Esophagus muscularis mucosa (tissue), 4 donors: ENCODE measurements at regions not wholly inside any gene's neighbourhood (a gene's known extent, or its start where the extent isn't known, plus 50 kb on each side); places are given as distances from the start of the nearest gene placed in this dataset.
A peak's percentile ranks its signal among the peaks of the same experiment; 100 is the strongest.

Experiments
- DNase-seq: peaks from one replicate; pipeline ENCODE4 v3.0.0-alpha.2; 2017; ENCODE audit errors: extremely low spot score
- H3K27ac ChIP-seq, 4 donors: fragments of 200-600 bp; sonication (generic); replicated peaks in 1 of 4; 1 replicate in 3 of 4; 2 replicates in 1 of 4; pipeline ENCODE4 v1.5.1; 2016 to 2019; ENCODE audit warnings: mild to moderate bottlenecking in 1 of 4
- H3K27me3 ChIP-seq, 4 donors: fragments of 200-600 bp; sonication (generic); one replicate each; pipeline versions ENCODE4 v1.5.1 to v1.6.0; 2016 to 2019
- H3K36me3 ChIP-seq, 4 donors: fragments of 200-600 bp; sonication (generic); one replicate each; pipeline ENCODE4 v1.5.1; 2016 to 2019
- H3K4me1 ChIP-seq, 4 donors: fragments of 200-600 bp; sonication (generic); one replicate each; pipeline ENCODE4 v1.5.1; 2016 to 2019
- H3K4me3 ChIP-seq, 4 donors: fragments of 200-600 bp; sonication (generic); 1 replicate in 2 of 4; 2 replicates in 2 of 4; pipeline ENCODE4 v1.5.1; 2016 to 2019; ENCODE audit warnings: mild to moderate bottlenecking in 4 of 4, moderate library complexity in 1 of 4
- H3K9me3 ChIP-seq, 4 donors: fragments of 200-600 bp; sonication (generic); 1 replicate in 3 of 4; 2 replicates in 1 of 4; pipeline ENCODE4 v1.5.1; 2016 to 2019
- CTCF ChIP-seq, 3 experiments: fragments of 200-600 bp in 2 of 3; fragments of 450-650 bp in 1 of 3; sonication (generic) in 2 of 3; IDR thresholded peaks; one replicate each; pipeline ENCODE4 v1.5.1; 2017 to 2019; ENCODE audit warnings: antibody characterized with exemption in 3 of 3, mild to moderate bottlenecking in 2 of 3, moderate library complexity in 1 of 3
- EP300 ChIP-seq: sonication (generic); formaldehyde crosslinking; IDR thresholded peaks from one replicate; pipeline ENCODE4 v1.6.1; 2017; ENCODE audit warnings: antibody characterized with exemption
- POLR2A ChIP-seq: fragments of 450-650 bp; IDR thresholded peaks from one replicate; pipeline ENCODE4 v1.6.1; 2017; ENCODE audit warnings: antibody characterized with exemption, moderate library complexity, mild to moderate bottlenecking, low read depth
- POLR2AphosphoS5 ChIP-seq, 2 donors: sonication (generic); formaldehyde crosslinking; IDR thresholded peaks; one replicate each; pipeline ENCODE4 v1.6.1; 2017; ENCODE audit warnings: antibody characterized with exemption in 2 of 2
- WGBS: methylation state at CpG from one replicate; pipeline ENCODE4 v1.1.5; 2018; 5-methylcytosine and 5-hydroxymethylcytosine counted together
- intact Hi-C: fragments of 100-400 bp; cut with DNase I; formaldehyde crosslinking; loops from one replicate; pipeline ENCODE4 v1.15.1; 2023

DNA sequence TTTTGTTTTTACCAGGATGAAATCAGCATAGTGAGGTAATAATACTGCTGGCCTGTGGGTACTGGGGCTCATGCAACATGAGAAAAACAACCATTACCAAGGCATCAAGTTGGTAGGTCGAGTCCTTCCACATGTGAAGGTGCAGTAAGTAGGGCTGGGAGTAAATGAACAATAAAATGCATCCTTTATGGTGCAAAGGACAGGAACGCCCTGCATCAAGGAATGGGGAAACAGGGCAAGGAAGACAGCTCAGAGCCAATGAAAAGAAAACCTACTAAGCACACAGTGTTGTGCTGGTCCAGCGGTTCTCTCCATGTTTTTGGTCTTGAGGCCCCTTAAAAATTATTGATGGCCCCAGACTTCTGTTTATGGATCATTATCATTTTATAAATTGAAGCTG, 168.5 kb upstream of the TPM1 start:
- intact Hi-C loops = no loop called here
- peak overlapping the region; percentile 83 to 88 (median 86) for H3K27ac ChIP-seq

GRCh38 chr15:62874959-62875625, 167.5 kb upstream of the TPM1 start:
- H3K27ac ChIP-seq = peak overlapping the region; percentile 83 to 88 (median 86)
- no peak for DNase-seq
- no peaks in the 10 kb centered on the region for H3K27me3 ChIP-seq
- peaks cover 22 to 77% (median 65%) of the 10 kb centered on the region in 4 donors for H3K4me1 ChIP-seq
- intact Hi-C loops = no loop called here
- H3K4me3 ChIP-seq = peak overlapping the region; percentile 7 to 42 (median 32)
- TF ChIP-seq EP300 (no peak), CTCF (IDR thresholded peaks at IDR 0.05) (no peak), POLR2AphosphoS5 (IDR thresholded peaks at IDR 0.05) (peak; percentile 12 to 76)
- H3K36me3 ChIP-seq = no peaks in the 10 kb centered on the region
- H3K9me3 ChIP-seq = no peaks in the 10 kb centered on the region
- 50% methylated on average over 6 of the region's 13 CpGs for WGBS

More for the DNA sequence above, 168.5 kb upstream of the TPM1 start:
- no peaks in the 10 kb centered on the region for H3K36me3 ChIP-seq
- 87% methylated on average over 3 of the region's 3 CpGs for WGBS
- peak overlapping the region in 1 of 4 donors; percentile 37 for H3K4me3 ChIP-seq
- no peak for TF ChIP-seq EP300
- no peak for TF ChIP-seq CTCF (IDR thresholded peaks at IDR 0.05)
- TF ChIP-seq POLR2AphosphoS5 (IDR thresholded peaks at IDR 0.05) = no peak
- TF ChIP-seq POLR2A = no peak
- no peak for DNase-seq
- no peaks in the 10 kb centered on the region for H3K9me3 ChIP-seq
- peaks cover 22 to 71% (median 57%) of the 10 kb centered on the region in 4 donors for H3K4me1 ChIP-seq
- H3K27me3 ChIP-seq = no peaks in the 10 kb centered on the region

DNA sequence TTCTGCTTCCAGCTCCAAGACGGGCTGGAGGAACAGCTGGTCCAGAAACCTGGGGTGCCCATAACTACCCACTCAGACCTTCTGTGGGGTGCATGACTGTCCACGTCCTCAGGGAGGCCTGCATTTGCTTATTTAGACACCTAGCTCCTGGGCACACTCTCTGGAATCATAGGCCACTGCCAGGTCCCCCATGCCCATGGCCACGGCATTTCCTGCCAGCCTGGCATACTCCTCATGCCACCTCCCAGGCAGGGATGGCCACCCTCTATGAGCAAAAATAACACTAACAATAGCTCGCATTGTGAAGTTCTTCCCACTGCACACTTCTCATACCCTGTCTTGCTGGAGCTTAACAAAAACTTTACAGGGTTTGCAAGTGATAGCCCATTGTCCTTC, 166.9 kb upstream of the TPM1 start:
- no peaks in the 10 kb centered on the region for H3K27me3 ChIP-seq
- TF ChIP-seq EP300 = no peak
- TF ChIP-seq CTCF (IDR thresholded peaks at IDR 0.05) = no peak
- TF ChIP-seq POLR2A = no peak
- no peaks in the 10 kb centered on the region for H3K9me3 ChIP-seq
- DNase-seq = no peak
- peak overlapping the region; percentile 83 to 88 (median 86) for H3K27ac ChIP-seq
- H3K36me3 ChIP-seq = no peaks in the 10 kb centered on the region
- intact Hi-C loops = no loop called here
- H3K4me1 ChIP-seq = peaks cover 25 to 82% (median 68%) of the 10 kb centered on the region in 4 donors
- H3K4me3 ChIP-seq = peak overlapping the region; percentile 7 to 42 (median 32)
- WGBS = 43% methylated on average over 3 of the region's 4 CpGs

- Histone ChIP-seq H3K4me3 (no peak overlapping the region), H3K27me3 (no peaks in the 10 kb centered on the region), H3K27ac (peak overlapping the region; percentile 83 to 88 (median 86)), H3K4me1 (peaks cover 25 to 84% (median 77%) of the 10 kb centered on the region in 4 donors), H3K36me3 (no peaks in the 10 kb centered on the region), H3K9me3 (no peaks in the 10 kb centered on the region)
- intact Hi-C loops = no loop called here
- no peak for TF ChIP-seq POLR2AphosphoS5 (IDR thresholded peaks at IDR 0.05)
- 94% methylated on average over 7 of the region's 9 CpGs for WGBS
- no peak for DNase-seq
These were observed 165.2 kb upstream of the TPM1 start for GRCh38 chr15:62877276-62877857.

GRCh38 chr15:62878070-62878469, 164.5 kb upstream of the TPM1 start:
- no peak for TF ChIP-seq EP300
- no peak for TF ChIP-seq CTCF (IDR thresholded peaks at IDR 0.05)
- no peak for TF ChIP-seq POLR2A
- TF ChIP-seq POLR2AphosphoS5 (IDR thresholded peaks at IDR 0.05) = no peak
- Histone ChIP-seq H3K27me3 (no peaks in the 10 kb centered on the region), H3K27ac (peak overlapping the region; percentile 83 to 88 (median 86)), H3K9me3 (no peaks in the 10 kb centered on the region), H3K36me3 (no peaks in the 10 kb centered on the region), H3K4me3 (peak overlapping the region in 1 of 4 donors; percentile 5), H3K4me1 (peaks cover 25 to 86% (median 75%) of the 10 kb centered on the region in 4 donors)
- DNase-seq = no peak
- 47% methylated on average over 6 of the region's 6 CpGs for WGBS
- intact Hi-C loops = no loop called here
